GM12878 (cell line): ENCODE measurements at regions not wholly inside any gene's neighbourhood (a gene's known extent, or its start where the extent isn't known, plus 50 kb on each side); places are given as distances from the start of the nearest gene placed in this dataset.

Source experiments
- ATAC-seq: fragments of 200-7000 bp; cut with Tn5 transposase; 3 replicates; pipeline ENCODE4 v1.9.1; 2020; ENCODE audit warnings: mild to moderate bottlenecking, moderate library complexity
- BruUV-seq: library from RNA; stranded (reverse); fragments of 400-500 nt; replicated peaks from 2 replicates; lab custom pipeline; 2021; lab: Mats Ljungman, UMichigan
- CTCF ChIA-PET: fragments of 300-600 bp; sonication (Branson Sonifier 250); formaldehyde crosslinking; extraction: SDS; loops from one replicate; lab custom pipeline; 2021; ENCODE audit warnings: inconsistent platforms; lab: Yijun Ruan, JAX
- POLR2A ChIA-PET: fragments of 350-600 bp; formaldehyde crosslinking; extraction: SDS; loops from one replicate; lab custom pipeline; 2021; ENCODE audit warnings: inconsistent platforms; lab: Charles Lee
- RAD21 ChIA-PET: fragments of 300-600 bp; sonication (Branson Sonifier 250); formaldehyde crosslinking; loops from one replicate; lab custom pipeline; 2023; ENCODE audit warnings: antibody characterized with exemption; ENCODE audit not compliant: unreplicated experiment; lab: Charles Lee
- SMC1A ChIA-PET: fragments of 300-600 bp; sonication (Branson Sonifier 250); formaldehyde crosslinking; loops from one replicate; lab custom pipeline; 2023; ENCODE audit not compliant: unreplicated experiment, uncharacterized antibody; lab: Charles Lee
- DNase-seq: peaks from one replicate; pipeline ENCODE4 v3.0.0-alpha.2; 2011; ENCODE audit warnings: low read depth, low spot score
- FAIRE-seq: peaks from 3 replicates; lab custom pipeline; 2011; peaks lifted over from hg19 to GRCh38; lab: Jason Lieb, UNC
- H2AFZ ChIP-seq: 2 replicates; pipeline ENCODE4 v1.6.0; 2011; ENCODE audit warnings: low read depth, low read length, control low read depth; ENCODE audit not compliant: control insufficient read depth
- H3K27ac ChIP-seq: 2 replicates; pipeline ENCODE4 v1.5.1; 2011; ENCODE audit warnings: control low read depth; ENCODE audit not compliant: control insufficient read depth, insufficient read depth
- H3K27me3 ChIP-seq, 2 experiments: replicated peaks in 1 of 2; 2 replicates each; pipeline versions ENCODE4 v1.6.0 to v1.6.1; 2011; ENCODE audit warnings: low read length in 1 of 2; ENCODE audit not compliant: control insufficient read depth in 2 of 2, insufficient read depth in 2 of 2
- H3K36me3 ChIP-seq, 2 experiments: 2 replicates each; pipeline ENCODE4 v1.5.1; 2011; ENCODE audit warnings: low read length in 1 of 2; ENCODE audit not compliant: control insufficient read depth in 2 of 2, insufficient read depth in 2 of 2
- H3K4me1 ChIP-seq: 2 replicates; pipeline ENCODE4 v1.6.1; 2011; ENCODE audit warnings: mild to moderate bottlenecking, low read length, moderate library complexity, mixed read lengths; ENCODE audit not compliant: control insufficient read depth, insufficient read depth
- H3K4me2 ChIP-seq: 2 replicates; pipeline ENCODE4 v1.6.0; 2011; ENCODE audit warnings: control low read depth; ENCODE audit not compliant: control insufficient read depth, insufficient read depth
- H3K4me3 ChIP-seq: fragments of 200-600 bp; sonication (generic); 2 replicates; pipeline ENCODE4 v1.5.1; 2016
- H3K79me2 ChIP-seq: 2 replicates; pipeline ENCODE4 v1.6.0; 2011; ENCODE audit warnings: low read length; ENCODE audit not compliant: control insufficient read depth, insufficient read depth
- H3K9ac ChIP-seq: 2 replicates; pipeline ENCODE4 v1.8.0; 2011; ENCODE audit warnings: low read length, control low read depth, mixed read lengths; ENCODE audit not compliant: control insufficient read depth, insufficient read depth
- H3K9me3 ChIP-seq: replicated peaks from 3 replicates; pipeline ENCODE4 v1.5.1; 2011; ENCODE audit warnings: mild to moderate bottlenecking, low read length; ENCODE audit not compliant: control insufficient read depth, insufficient read depth
- H4K20me1 ChIP-seq: 2 replicates; pipeline ENCODE4 v1.6.0; 2011; ENCODE audit not compliant: control insufficient read depth, insufficient read depth
- DPF2 ChIP-seq: fragments of 450-650 bp; IDR thresholded peaks from 2 replicates; pipeline ENCODE4 v1.6.1; 2017; ENCODE audit warnings: mild to moderate bottlenecking
- E4F1 ChIP-seq: fragments of 450-650 bp; IDR thresholded peaks from 2 replicates; pipeline ENCODE4 v1.6.1; 2018; ENCODE audit warnings: borderline replicate concordance, mild to moderate bottlenecking; ENCODE audit not compliant: partially characterized antibody
- GABPA ChIP-seq: IDR thresholded peaks from 2 replicates; pipeline ENCODE4 v1.6.1; 2014; ENCODE audit warnings: antibody characterized with exemption, low read depth, mild to moderate bottlenecking, inconsistent platforms
- JUND ChIP-seq: IDR thresholded peaks from 2 replicates; pipeline ENCODE4 v1.6.1; 2012; ENCODE audit warnings: low read depth, mild to moderate bottlenecking, low read length, improper control_type of control experiment, moderate library complexity
- KLF5 ChIP-seq: fragments of 450-650 bp; IDR thresholded peaks from 2 replicates; pipeline ENCODE4 v1.6.1; 2014; ENCODE audit warnings: mild to moderate bottlenecking; ENCODE audit not compliant: partially characterized antibody
- LARP7 ChIP-seq: fragments of 450-650 bp; IDR thresholded peaks from 2 replicates; pipeline ENCODE4 v1.6.1; 2017; ENCODE audit warnings: mild to moderate bottlenecking
- MLLT1 ChIP-seq: fragments of 450-650 bp; IDR thresholded peaks from 2 replicates; pipeline ENCODE4 v1.6.1; 2016; ENCODE audit warnings: mild to moderate bottlenecking
- MTA2 ChIP-seq: fragments of 450-650 bp; IDR thresholded peaks from 2 replicates; pipeline ENCODE4 v1.6.1; 2016; ENCODE audit warnings: low read depth, mild to moderate bottlenecking, moderate library complexity
- NFXL1 ChIP-seq: fragments of 450-650 bp; IDR thresholded peaks from 2 replicates; pipeline ENCODE4 v1.6.1; 2017; ENCODE audit warnings: antibody characterized with exemption, mild to moderate bottlenecking, borderline replicate concordance
- NKRF ChIP-seq: fragments of 450-650 bp; conservative IDR thresholded peaks from 2 replicates; pipeline ENCODE4 v1.6.1; 2017; ENCODE audit warnings: mild to moderate bottlenecking, moderate library complexity
- PAX8 ChIP-seq: fragments of 450-650 bp; IDR thresholded peaks from 2 replicates; pipeline ENCODE4 v1.6.1; 2017; ENCODE audit warnings: mild to moderate bottlenecking, moderate library complexity
- RELB ChIP-seq: fragments of 450-650 bp; IDR thresholded peaks from 2 replicates; pipeline ENCODE4 v1.6.1; 2017; ENCODE audit warnings: low read depth, mild to moderate bottlenecking, moderate library complexity
- RUNX3 ChIP-seq: IDR thresholded peaks from 2 replicates; pipeline ENCODE4 v1.6.1; 2012; ENCODE audit warnings: low read length, inconsistent platforms
- SMAD5 ChIP-seq: IDR thresholded peaks from 2 replicates; pipeline ENCODE4 v1.6.1; 2016; ENCODE audit warnings: antibody characterized with exemption, low read depth
- SREBF2 ChIP-seq: IDR thresholded peaks from 2 replicates; pipeline ENCODE4 v1.6.1; 2012; ENCODE audit warnings: mild to moderate bottlenecking, low read length
- TAF1 ChIP-seq: IDR thresholded peaks from 2 replicates; pipeline ENCODE4 v1.6.1; 2011; ENCODE audit warnings: mild to moderate bottlenecking, low read depth, low read length, borderline replicate concordance
- ZNF622 ChIP-seq: fragments of 450-650 bp; IDR thresholded peaks from 2 replicates; pipeline ENCODE4 v1.6.1; 2017; ENCODE audit warnings: mild to moderate bottlenecking, inconsistent platforms
- WGBS: methylation state at CpG from one replicate; pipeline ENCODE4 v1.1.6; 2016; ENCODE audit warnings: low lambda C conversion rate; ENCODE audit not compliant: insufficient replicate concordance, insufficient coverage; ENCODE audit errors: missing lambda C conversion rate; 5-methylcytosine and 5-hydroxymethylcytosine counted together
- in situ Hi-C: fragments of 300-500 bp; cut with MboI; formaldehyde crosslinking; loops from 9 replicates; pipeline ENCODE4 v1.14.3; 2018; ENCODE audit warnings: mixed read lengths
- intact Hi-C: fragments of 100-400 bp; cut with micrococcal nuclease; formaldehyde crosslinking; loops from one replicate; pipeline ENCODE4 v1.14.2; 2022; ENCODE audit not compliant: unreplicated experiment

GRCh38 chr12:107541001-107541705 lies 144.4 kb upstream of the PWP1 start:
- Histone ChIP-seq H3K27ac (no peak overlapping the region), H3K4me3 (no peak overlapping the region), H3K36me3 (no peaks in the 10 kb centered on the region), H3K9me3 (no peaks in the 10 kb centered on the region; the same call in 2 of the 3 replicates), H3K27me3 (no peaks in the 10 kb centered on the region), H3K4me2 (no peak overlapping the region), H2AFZ (no peak overlapping the region), H3K4me1 (no peaks in the 10 kb centered on the region), H3K79me2 (no peaks in the 10 kb centered on the region), H4K20me1 (no peaks in the 10 kb centered on the region), H3K9ac (no peak overlapping the region)
- DNase-seq (no peak), FAIRE-seq (no peak), ATAC-seq (no peak)
- intact Hi-C loops (no loop called here), in situ Hi-C loops (no loop called here)
- 39% methylated on average over 7 of the region's 7 CpGs for WGBS
- POLR2A ChIA-PET = no interaction called here
- TF ChIP-seq RELB (no peak), DPF2 (no peak), LARP7 (no peak), RUNX3 (no peak), NFXL1 (no peak), TAF1 (no peak), KLF5 (no peak), ZNF622 (no peak), JUND (no peak), SMAD5 (no peak), SREBF2 (no peak), E4F1 (no peak), PAX8 (no peak), NKRF (no peak), MLLT1 (no peak), GABPA (no peak), MTA2 (no peak)
- SMC1A ChIA-PET = no interaction called here
- RAD21 ChIA-PET = no interaction called here
- BruUV-seq = no TSS peak
- CTCF ChIA-PET = no interaction called here
